ENCODE measurements at regions not wholly inside any gene's neighbourhood (a gene's known extent, or its start where the extent isn't known, plus 50 kb on each side); places are given as distances from the start of the nearest gene placed in this dataset.

DNA sequence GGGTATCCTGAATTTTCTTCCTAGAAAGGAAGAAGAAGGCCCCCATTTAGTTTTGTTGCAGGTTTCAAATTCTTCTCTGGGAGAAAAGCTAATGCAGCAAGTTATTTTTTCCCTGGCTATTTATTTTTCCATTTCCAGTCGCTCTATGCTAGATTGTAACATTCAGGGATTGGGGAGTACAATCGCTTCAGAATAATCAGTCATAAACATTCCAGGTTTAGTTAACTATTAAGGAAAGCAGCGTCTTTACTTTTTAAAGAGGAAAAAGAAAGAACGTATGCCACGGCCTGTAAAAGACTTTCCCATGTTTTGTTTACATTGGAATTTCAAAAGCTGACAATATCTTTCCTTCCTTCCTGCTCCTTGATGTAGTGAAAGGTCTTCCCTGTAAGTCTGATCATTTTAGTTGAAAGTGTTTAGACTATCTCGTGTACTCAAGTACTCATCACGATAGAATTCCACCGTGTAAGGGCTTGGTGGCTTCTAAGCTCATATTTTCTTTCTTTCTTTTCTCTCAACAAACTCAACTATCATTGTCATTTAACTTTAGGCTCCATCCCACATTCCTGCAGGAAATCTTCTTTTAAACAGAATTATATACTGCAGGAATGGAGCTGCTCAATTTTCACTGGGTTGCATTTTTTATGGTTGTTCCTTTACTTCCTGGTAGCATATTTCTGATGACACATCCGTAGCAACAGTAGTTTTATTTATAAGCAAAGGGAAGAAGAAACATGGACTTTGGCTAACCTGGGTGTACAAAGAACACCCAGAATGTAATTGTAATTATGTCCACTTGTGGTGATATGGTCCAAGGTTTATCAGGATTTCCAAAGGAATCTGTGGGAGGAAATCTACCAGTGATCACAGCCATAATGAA lies 213.1 kb upstream of the FAT1 start:
- no peak for DNase-seq

DNA sequence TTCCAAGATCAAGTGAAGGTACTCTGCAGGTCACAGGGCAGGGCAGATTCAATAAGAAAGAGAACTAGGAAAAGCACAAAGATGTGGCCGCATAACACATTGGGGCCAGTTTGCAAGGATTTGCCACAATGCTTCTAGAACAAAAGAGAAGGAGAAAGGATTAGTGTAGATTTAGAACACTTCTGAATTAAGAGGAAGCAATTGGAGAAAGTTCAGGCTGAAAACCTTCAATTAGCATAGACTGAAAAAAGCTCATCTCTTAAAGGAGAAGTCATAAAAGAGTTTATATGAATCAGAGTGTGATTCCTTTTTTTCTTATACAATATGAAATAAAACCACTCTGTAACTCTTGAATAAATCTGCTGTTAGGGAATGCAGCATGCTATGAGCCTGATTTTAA lies 215.6 kb upstream of the FAT1 start:
- DNase-seq = no peak

DNA sequence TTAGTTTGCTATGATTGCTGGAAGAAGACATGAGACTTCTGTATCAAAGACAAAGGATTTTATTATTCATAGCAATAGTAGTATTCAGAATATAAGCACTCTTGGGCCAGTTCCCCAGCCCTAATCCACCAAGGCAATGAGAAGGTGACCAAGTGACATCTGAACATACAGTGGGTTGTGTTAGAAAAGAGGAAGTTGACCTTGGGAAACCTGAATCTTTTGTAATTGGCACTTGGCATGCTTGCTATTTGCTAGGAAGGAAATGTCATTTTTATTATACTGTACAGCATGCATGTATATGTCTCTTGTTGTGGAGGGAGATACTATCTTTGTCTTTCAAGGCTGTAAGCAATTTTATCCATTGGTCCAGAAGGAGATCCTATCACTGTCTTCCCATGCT lies 216.1 kb upstream of the FAT1 start:
- no peak for DNase-seq

DNA sequence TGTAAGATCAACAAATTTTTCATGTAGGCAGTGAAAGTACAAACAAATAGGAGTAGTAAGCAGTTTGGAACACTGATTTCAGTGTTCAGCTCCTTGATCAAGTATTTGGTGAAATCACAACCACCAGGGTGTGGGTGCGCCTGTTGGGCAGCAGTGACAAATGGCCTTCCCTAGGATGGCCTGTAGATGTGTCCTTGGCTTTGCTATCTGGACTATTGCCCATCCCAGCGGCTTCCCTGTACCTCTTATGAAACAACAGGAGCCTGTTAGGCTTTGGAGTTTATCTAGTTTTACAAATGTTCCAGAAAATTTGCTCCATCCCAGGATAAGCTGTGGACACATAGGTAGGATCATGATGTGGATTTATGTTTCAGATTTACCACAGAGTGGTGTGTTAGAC lies 216.8 kb upstream of the FAT1 start:
- no peak for DNase-seq

DNA sequence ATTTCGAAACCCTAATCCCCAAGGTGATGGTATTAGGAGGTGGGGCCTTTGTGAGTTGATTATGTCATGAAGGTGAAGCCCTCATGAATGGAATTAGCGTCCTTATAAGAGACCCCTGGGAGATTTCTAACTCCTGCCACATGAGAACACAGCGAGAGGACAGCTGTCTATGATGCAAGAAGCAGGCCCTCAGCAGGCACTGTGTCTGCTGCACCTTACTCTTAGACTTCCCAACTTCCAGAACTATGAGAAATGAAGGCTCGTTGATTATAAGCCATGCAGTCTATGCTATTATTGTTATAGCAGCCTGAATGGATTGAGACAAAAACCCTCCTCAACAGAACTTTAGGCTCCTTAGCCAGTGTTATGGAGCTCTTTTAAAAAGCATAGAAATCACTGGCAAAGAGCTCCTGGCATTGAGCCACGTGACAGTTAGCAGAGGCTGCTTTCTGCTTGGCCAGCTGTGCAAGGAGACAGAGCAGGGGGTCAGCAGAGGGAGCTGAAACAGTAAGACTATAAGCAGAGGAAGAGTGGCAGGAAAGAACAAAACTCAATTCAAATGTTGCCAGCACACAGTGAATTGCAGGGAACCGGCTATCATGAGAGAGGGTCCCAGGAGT lies 219.2 kb upstream of the FAT1 start:
- no peak for DNase-seq

DNA sequence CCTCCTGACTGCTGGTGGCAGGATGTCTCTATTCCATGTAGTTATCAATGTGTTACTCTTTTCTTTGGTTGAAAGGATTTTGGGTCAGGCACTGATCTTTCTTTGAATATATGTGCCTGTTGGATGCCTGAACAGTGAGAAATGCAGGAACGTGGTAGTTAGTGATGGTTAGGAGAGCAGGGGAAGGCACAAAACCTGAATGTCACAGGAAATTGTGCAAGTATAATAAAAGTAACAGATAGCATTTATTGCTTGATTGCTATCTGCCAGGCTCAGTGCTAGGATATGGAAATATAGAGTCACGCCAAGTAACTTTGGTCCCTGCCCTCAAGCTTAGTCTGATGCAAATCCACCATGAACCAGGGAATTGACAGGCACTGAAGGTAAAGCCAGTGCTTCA lies 219.8 kb upstream of the FAT1 start:
- no peak for DNase-seq

DNA sequence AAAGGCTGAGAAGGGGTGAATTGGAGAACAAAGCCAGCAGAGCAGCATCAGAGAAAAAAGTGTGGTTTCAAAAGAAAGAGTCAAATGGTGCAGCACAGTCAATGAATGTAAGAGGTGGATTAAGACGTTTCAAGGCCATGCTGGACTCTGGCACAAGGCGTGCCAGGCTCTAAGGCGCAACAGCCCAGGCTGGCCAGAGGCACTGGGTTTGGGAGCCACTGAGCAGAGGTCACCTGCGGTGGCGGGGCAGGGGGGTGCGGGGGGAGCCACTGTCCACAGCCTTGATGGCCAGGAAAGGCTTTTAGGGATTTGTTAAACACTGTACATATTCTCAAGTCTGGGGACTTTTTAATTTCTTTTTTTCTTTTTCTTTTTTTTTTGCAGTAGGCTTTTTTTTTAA lies 222.5 kb upstream of the FAT1 start:
- no peak for DNase-seq

DNA sequence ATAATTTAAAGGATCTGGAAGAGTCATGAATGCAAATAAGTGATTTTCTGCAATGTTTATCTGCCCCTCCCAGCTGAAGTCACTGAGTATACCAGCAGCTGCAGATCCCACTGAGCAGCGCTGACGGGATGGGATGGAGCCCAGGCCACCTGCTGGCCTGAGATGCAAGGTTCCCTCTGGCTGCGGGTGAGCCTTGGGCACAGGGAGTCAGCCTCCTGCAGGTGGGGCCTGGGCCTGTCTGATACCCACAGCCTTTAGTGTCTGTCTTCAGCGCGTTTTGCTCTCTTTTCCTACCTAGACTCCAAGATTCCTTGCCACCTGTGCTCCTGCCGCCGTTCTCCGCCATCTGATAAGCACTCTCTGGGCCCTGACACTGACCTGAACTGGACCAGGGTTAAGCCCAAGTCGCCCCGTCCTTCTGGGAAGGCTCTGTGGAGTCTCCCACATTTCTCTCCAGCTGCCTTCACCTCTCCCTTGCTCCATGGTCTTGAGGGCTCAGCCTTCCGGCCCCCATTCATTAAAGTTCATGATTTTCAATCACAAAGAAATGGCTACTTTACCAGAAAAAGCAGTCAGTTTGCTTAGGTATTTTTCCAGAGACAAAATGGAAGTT lies 223.1 kb upstream of the FAT1 start:
- no peak for DNase-seq

DNA sequence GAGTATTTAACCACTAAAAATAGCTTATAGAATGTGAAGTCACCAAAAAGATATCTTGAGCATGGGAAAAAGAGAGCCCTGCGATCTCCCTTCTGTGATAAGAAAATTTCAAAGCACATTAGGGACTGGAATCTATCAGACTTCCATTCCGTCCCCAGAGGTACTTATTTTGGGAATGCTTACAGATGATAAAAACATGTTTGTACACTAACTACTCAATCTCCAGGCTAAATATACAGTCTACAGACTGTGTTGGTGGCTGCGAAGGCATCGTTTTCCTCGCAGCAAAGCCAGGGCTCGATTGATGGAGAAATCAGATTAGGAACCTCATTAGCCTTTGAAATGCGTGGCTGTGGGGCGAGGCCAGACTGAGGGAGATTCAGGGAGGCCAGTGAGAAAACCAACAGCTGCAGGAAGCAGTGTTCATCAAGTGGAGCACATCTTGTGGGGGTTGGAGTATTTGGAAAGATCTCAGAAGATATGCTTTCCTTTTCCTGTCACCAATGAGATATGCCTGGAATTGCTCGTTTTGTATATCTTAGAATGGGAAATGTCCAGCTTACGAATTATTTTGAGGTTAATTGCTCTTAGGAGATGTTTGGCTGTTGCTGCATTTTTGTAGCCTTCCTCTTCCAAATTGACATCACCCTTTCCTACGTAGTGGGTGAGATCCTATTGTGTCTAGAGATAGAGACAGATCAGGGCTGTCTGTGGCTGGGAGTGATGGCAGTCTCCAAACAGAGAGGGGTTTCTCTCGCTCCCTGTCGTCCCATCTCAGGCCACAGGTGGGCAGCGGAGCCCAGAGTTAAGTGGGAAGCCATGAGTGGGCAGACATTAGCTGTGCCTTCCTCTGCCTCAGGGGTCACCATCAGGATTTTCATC lies 224.9 kb upstream of the FAT1 start:
- no peak for DNase-seq

DNA sequence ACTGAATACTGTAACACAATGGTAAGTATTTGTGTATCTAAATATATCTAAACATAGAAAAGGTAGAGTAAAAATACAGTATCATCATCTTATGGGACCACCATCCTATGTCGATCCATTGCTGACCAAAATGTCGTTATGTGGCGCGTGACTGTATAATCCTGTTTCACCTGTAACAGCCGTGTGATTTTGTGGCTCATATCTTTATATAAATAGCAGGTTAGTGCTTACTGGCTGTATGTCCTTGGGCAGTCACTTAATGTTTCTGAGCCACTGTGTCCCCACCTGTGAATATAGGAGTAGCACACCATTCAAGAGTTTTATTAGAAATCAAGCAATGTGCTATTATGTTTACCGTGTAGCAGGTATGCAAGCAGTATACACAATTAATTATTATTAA lies 226.2 kb upstream of the FAT1 start:
- no peak for DNase-seq

DNA sequence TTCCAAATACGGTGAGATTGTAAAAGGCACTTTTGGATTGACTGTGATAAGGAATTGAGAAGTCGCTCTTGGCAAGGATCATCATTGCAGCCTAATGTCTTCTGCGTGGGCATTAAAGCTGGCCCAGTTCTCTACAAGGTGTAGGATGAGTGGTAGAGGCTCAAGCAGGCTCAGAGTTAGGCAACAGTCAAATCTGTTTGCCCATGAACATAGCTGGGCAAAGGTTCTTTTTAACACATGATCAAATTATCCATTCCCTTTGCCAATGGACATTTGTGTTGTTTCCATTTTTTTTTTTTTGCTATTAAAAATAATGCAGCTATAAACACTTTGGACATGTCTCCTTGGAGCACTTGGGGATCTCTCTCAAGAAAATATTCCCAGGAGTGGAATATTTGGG lies 229.1 kb upstream of the FAT1 start:
- no peak for DNase-seq

DNA sequence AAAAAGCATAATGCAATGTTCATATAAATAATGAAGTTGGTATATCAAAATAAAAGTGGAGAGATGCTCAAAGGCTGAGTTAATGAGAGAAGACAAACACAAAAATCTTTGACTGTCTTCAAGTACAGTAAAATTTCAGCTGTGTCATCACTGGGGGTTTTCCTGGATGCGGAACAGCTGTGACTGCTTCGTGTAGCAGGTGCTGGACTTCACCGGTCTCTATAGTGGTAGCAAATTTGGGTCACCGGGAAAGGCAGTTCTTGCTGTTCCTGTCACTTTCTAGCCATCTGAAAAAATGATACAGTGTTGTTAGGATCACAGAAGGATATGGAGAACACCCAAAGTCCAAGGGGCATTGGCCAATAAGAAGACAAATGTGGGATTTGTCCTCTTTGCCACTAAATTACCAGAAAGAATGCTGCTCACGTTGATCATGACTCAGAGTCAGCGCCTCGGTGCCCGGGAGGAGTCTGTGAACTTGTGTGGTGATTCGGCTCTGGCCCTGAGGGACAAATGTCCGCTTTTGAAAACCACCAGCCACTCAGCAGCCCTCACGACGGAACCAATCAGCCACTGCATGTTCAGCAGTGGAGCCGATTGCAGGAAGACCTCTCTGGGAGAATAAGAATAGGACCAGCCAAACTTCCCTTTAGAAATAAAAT lies 230.1 kb upstream of the FAT1 start:
- DNase-seq = no peak

DNA sequence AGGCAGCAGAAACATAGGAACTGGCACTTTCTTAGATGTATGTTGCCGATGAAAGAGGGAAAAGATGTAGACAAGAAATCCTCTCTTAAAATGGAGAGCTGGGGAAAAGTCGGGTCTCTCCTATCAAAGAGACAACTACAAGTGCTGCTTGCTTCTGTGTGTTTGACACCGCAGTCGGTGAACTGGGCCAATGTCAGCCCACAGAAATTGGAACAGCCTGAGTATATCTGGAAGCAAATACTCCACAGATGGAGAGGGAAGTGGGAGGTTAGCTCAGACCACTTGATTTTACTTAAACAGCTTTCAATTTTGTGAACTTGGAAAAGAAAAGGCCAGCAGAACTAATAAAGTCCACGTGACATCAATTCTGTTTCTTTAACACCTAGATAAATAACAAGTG lies 230.9 kb upstream of the FAT1 start:
- no peak for DNase-seq

DNA sequence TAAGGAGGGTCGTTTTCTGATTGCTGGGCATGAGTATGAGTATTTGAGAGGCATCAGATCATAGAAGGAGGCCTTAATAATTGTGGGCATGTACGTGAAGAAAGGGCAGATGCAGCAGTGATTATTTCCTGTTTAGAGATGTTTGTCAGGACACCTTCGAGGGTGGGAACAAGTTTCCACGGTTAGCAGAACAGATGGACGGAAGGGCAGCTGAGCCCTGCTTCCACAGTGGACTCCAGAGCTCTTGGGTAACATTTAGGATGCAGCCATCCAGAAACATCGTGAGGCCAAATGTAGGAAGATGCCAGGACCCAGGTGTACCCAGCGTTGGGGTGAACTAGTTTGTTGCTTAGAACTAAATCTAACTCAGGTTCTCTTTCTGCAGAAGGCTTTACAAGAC lies 231.3 kb upstream of the FAT1 start:
- no peak for DNase-seq

DNA sequence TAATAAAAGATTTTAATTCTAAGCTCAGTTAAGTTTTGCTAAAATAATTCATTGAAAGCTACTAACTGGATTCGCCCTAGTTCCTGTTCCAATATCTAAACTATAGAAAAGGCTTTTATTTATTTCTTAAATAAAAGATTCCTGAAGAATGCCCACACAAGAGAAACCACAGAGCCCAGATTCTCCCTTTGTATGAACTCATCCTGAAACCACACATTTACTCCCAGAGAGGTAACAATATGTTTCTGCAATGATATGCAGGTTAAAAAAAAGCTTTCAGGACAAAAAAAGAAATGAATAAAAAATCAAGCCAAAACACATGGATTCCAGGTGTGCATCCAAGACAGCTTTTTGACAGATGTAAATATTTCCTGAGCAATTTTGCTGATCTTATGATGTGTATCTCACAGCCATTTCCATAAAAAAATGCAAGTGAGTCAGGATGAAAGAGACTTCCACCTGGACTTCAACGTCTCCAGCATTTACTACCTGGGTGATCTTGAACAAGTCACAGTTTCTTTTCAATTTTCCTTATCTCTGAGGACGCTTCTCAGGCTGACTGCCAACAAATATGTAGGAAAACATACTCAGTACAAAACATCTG lies 234.4 kb upstream of the FAT1 start:
- no peak for DNase-seq

DNA sequence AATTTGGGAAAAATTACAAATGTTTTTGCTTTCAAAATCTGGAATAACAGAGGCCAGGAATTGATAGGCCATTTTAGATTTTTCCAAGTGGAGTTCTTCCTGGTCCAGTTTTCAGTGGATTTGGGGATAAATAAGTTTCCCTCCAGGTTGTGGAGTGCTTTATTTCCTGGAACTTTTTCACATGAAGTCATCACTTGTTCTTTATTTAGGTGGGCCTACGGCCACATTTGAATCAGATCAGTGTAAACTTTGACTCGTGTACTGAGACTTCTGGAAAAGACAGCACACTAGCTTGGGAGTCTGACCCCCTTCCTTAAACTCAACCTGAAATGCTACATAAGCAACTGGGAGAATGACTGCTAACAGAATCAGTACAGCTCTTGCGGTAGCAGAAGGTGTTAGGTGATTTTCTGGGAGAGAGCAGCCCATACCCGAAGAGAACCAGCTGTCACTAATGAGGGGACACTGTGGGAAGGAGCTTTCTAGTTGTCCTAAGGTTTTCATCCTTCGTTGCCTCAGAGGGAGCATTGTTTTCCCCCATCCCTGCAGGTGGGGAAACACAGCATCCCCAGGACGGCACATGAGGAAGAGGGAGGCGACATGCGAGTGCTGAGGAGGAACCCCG lies 235.2 kb upstream of the FAT1 start:
- DNase-seq = no peak

DNA sequence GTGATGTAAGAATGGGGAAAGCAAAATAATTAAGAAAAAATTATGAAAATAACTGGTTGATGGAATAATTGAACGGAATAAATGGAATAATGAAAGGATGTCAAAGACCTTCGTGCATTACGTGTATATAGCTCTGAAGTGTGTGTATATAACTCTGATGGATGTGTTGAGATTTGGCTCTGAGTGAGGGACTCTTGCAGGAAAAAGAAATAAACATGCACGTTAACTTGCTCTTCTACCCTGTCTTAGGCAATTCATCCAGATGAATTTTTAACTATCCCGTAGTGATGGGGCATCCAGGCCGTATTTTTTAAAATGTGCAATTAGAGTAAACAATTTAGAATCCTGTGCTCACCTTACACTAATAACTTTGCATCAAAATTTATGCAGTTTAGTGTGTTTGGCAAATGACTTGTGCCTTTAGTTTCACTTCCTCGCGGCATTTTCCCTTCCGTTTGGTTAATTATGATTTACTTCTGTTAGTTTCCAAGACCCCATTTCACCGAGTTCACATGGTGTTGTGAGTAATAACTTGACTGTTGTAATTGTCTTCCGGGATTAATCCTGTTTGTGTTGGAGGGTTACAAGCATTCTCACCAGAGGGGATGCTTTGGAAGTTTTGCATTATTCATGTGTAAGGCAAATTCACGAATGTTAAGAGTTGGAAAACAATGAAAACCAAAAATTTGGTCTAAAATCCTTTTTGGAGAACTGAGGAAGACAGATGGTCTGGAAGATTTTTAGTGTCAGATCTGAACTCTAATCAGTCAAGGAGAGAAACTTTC lies 256.5 kb upstream of the FAT1 start:
- DNase-seq = no peak

DNA sequence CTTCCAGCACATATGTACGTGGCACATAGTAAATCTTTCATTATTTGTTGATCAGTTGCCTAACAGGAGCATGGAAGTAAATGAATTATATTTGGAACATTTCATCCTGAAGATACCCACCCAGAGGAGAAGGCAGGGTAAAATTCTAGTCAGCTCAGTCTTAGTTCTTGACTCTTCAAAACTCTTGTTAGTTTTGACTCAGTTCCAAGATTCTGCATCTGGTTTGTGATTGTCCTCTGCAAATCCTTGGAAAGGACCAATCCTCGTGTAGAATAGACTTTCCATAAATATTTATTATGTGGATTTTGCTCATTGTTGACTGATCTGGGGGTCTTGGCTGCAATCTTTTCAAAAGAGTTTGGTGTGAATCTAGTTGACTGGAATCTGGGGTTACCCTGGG lies 257.5 kb upstream of the FAT1 start:
- DNase-seq = no peak

DNA sequence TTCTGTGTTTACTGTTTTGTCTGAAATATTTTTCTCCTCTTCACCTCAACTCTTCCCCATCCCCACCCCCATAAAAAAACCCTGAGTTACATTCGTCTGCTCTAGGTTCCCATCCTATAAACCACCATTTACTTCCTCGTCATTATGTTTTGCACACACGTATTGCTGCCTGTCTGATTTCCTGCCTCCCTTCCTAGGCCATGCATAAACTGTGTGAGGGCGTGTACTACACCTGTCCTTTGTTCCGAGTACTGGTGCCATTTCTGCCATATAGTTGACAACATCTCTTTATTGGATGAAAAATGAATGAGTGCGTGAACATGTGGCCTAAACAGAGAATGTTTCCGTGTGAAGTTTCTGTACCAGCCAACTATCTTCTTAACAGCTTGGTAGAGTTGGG lies 258.5 kb upstream of the FAT1 start:
- no peak for DNase-seq

DNA sequence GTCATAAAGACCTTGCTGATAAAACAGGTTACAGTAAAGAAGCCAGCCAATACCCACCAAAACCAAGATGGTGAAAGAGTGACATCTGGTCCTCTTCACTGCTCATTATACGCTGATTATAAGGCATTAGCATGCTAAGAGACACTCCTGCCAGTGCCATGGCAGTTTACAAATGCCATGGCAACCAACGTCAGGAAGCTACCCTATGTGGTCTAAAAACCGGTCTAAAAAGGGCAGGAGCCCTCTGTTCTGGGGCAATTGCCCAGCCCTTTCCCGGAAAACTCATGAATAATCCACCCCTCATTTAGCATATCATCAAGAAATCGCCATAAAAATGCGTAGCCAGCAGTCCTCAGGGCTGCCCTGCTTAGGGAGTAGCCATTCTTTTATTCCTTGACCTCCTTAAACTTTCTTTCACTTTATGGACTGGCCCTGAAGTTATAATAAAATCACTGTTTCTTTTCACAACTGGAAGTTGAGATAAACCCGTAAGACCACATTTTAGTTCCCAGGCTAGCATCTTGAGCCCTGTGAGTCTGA lies 260.5 kb upstream of the FAT1 start:
- no peak for DNase-seq

DNA sequence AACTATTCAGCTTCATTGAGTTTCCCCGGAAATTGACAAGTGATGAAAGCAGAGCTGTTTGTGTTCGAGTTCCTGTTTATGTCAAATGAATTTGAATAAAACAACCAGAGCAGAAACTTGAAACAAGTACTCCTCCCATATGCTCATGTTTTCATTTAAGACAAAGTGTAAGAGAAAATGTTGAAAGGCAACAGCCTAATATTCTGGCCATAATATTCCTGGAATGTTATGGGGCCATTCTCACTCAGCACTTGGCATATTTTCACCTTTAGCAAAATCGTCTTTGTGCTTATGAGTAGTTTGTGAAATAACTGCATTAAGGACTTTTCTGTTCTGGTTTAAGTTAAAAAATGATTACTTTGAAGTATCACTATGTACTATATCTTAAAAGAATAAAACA lies 276.0 kb upstream of the FAT1 start:
- DNase-seq = no peak
